CD14-positive monocyte (primary cell): ENCODE measurements at regions not wholly inside any gene's neighbourhood (a gene's known extent, or its start where the extent isn't known, plus 50 kb on each side); places are given as distances from the start of the nearest gene placed in this dataset.

Experiments used
- DNase-seq, 3 donors: peaks; one replicate each; pipeline ENCODE4 v3.0.0-alpha.2; 2011 to 2022
- H2AFZ ChIP-seq: 2 replicates; pipeline ENCODE4 v1.6.0; 2012; ENCODE audit warnings: mild to moderate bottlenecking, low read depth, low read length, inconsistent platforms; ENCODE audit not compliant: insufficient read depth, poor library complexity, severe bottlenecking
- H3K27ac ChIP-seq, 2 donors: 1 replicate in 1 of 2; 2 replicates in 1 of 2; pipeline ENCODE4 v1.5.1; 2012 to 2013; ENCODE audit warnings: low read length in 2 of 2, control low read depth in 1 of 2, inconsistent platforms in 1 of 2, low read depth in 1 of 2, mild to moderate bottlenecking in 1 of 2
- H3K27me3 ChIP-seq, 2 donors: one replicate each; pipeline versions ENCODE4 v1.6.0 to v1.6.1; 2011 to 2013; ENCODE audit warnings: low read length in 2 of 2; ENCODE audit not compliant: control insufficient read depth in 2 of 2, insufficient read depth in 2 of 2
- H3K36me3 ChIP-seq, 2 donors: replicated peaks in 1 of 2; 1 replicate in 1 of 2; 2 replicates in 1 of 2; pipeline versions ENCODE4 v1.5.1 to v1.6.1; 2012 to 2013; ENCODE audit warnings: low read length in 2 of 2, control low read depth in 1 of 2, inconsistent platforms in 1 of 2, mild to moderate bottlenecking in 1 of 2; ENCODE audit not compliant: insufficient read depth in 2 of 2, control insufficient read depth in 1 of 2
- H3K4me1 ChIP-seq, 2 donors: 1 replicate in 1 of 2; 2 replicates in 1 of 2; pipeline versions ENCODE4 v1.5.1 to v1.6.1; 2012 to 2013; ENCODE audit warnings: low read length in 2 of 2, control low read depth in 1 of 2, inconsistent platforms in 1 of 2, mild to moderate bottlenecking in 1 of 2, moderate library complexity in 1 of 2; ENCODE audit not compliant: insufficient read depth in 2 of 2, control insufficient read depth in 1 of 2
- H3K4me2 ChIP-seq: replicated peaks from 2 replicates; pipeline ENCODE3; 2012; ENCODE audit warnings: low read length, moderate library complexity, mild to moderate bottlenecking; ENCODE audit not compliant: poor library complexity, severe bottlenecking; ENCODE audit errors: extremely low read depth
- H3K4me3 ChIP-seq, 3 experiments: fragments of 200-600 bp in 1 of 3; sonication (generic) in 1 of 3; replicated peaks in 1 of 3; 1 replicate in 2 of 3; 2 replicates in 1 of 3; pipeline ENCODE4 v1.5.1; 2011 to 2013; ENCODE audit warnings: low read length in 3 of 3, mild to moderate bottlenecking in 3 of 3, control low read depth in 2 of 3, low read depth in 2 of 3, inconsistent platforms in 1 of 3, moderate library complexity in 1 of 3
- H3K79me2 ChIP-seq: 2 replicates; pipeline ENCODE4 v1.6.0; 2012; ENCODE audit warnings: mild to moderate bottlenecking, control low read depth, inconsistent platforms, low read length, moderate library complexity; ENCODE audit not compliant: insufficient read depth
- H3K9ac ChIP-seq: 2 replicates; pipeline ENCODE4 v1.6.0; 2017; ENCODE audit warnings: low read length, mild to moderate bottlenecking; ENCODE audit not compliant: insufficient read depth, poor library complexity, severe bottlenecking
- H3K9me3 ChIP-seq, 2 donors: replicated peaks in 1 of 2; 1 replicate in 1 of 2; 2 replicates in 1 of 2; pipeline versions ENCODE4 v1.5.1 to v1.6.1; 2012 to 2013; ENCODE audit warnings: low read length in 2 of 2, control low read depth in 1 of 2; ENCODE audit not compliant: control insufficient read depth in 1 of 2, insufficient read depth in 1 of 2
- H4K20me1 ChIP-seq: 2 replicates; pipeline ENCODE4 v1.6.0; 2012; ENCODE audit warnings: mild to moderate bottlenecking, low read length, control low read depth, moderate library complexity; ENCODE audit not compliant: insufficient read depth
- H3K27ac Mint-ChIP-seq, 7 donors: one replicate each; pipeline ENCODE4 v1.8.0; 2020; ENCODE audit warnings: mild to moderate bottlenecking in 7 of 7, mixed read lengths in 7 of 7, moderate library complexity in 6 of 7, inconsistent platforms in 2 of 7
- H3K27me3 Mint-ChIP-seq, 3 donors: one replicate each; pipeline ENCODE4 v1.8.0; 2021 to 2022; ENCODE audit warnings: low read depth in 3 of 3, mild to moderate bottlenecking in 3 of 3, mixed read lengths in 3 of 3, moderate library complexity in 3 of 3, inconsistent platforms in 1 of 3
- H3K36me3 Mint-ChIP-seq, 2 donors: one replicate each; pipeline ENCODE4 v1.8.0; 2020; ENCODE audit warnings: mixed read lengths in 2 of 2, inconsistent platforms in 1 of 2, mild to moderate bottlenecking in 1 of 2
- H3K4me1 Mint-ChIP-seq: one replicate; pipeline ENCODE4 v1.8.0; 2020; ENCODE audit warnings: mild to moderate bottlenecking, mixed read lengths
- H3K4me3 Mint-ChIP-seq, 2 donors: one replicate each; pipeline ENCODE4 v1.8.0; 2020; ENCODE audit warnings: mild to moderate bottlenecking in 2 of 2, mixed read lengths in 2 of 2, moderate library complexity in 1 of 2
- H3K9me3 Mint-ChIP-seq, 7 donors: one replicate each; pipeline ENCODE4 v1.8.0; 2020 to 2022; ENCODE audit warnings: mixed read lengths in 7 of 7, mild to moderate bottlenecking in 6 of 7, moderate library complexity in 6 of 7, inconsistent platforms in 2 of 7
- WGBS: methylation state at CpG from one replicate; pipeline ENCODE4 v1.1.5; 2013; ENCODE audit warnings: missing lambda C conversion rate; ENCODE audit not compliant: insufficient coverage; 5-methylcytosine and 5-hydroxymethylcytosine counted together
- intact Hi-C, 2 donors: fragments of 100-400 bp; cut with micrococcal nuclease; formaldehyde crosslinking; loops; one replicate each; pipeline versions ENCODE4 v1.15.0 to v1.15.1; 2023
- TF ChIP-seq, protein P1 (sequence below): fragments of 200-600 bp; IDR thresholded peaks from one replicate; pipeline ENCODE4 v1.8.0; 2022; ENCODE audit warnings: antibody characterized with exemption, mild to moderate bottlenecking

- DNase-seq, result no peak
- Histone ChIP-seq H4K20me1 (no peaks in the 10 kb centered on the region), H3K36me3 (no peaks in the 10 kb centered on the region), H3K9me3 (no peaks in the 10 kb centered on the region), H2AFZ (no peak overlapping the region), H3K4me2 (no peak overlapping the region), H3K4me1 (no peaks in the 10 kb centered on the region), H3K27me3 (no peaks in the 10 kb centered on the region), H3K27ac (no peak overlapping the region), H3K4me3 (no peak overlapping the region), H3K9ac (no peak overlapping the region), H3K79me2 (no peaks in the 10 kb centered on the region)
- Mint-ChIP-seq H3K27ac (no peak overlapping the region), H3K27me3 (no peaks in the 10 kb centered on the region), H3K9me3 (no peaks in the 10 kb centered on the region), H3K36me3 (no peaks in the 10 kb centered on the region), H3K4me3 (no peak overlapping the region), H3K4me1 (no peaks in the 10 kb centered on the region)
- intact Hi-C loops, result no loop called here
- TF ChIP-seq, protein P1, sequence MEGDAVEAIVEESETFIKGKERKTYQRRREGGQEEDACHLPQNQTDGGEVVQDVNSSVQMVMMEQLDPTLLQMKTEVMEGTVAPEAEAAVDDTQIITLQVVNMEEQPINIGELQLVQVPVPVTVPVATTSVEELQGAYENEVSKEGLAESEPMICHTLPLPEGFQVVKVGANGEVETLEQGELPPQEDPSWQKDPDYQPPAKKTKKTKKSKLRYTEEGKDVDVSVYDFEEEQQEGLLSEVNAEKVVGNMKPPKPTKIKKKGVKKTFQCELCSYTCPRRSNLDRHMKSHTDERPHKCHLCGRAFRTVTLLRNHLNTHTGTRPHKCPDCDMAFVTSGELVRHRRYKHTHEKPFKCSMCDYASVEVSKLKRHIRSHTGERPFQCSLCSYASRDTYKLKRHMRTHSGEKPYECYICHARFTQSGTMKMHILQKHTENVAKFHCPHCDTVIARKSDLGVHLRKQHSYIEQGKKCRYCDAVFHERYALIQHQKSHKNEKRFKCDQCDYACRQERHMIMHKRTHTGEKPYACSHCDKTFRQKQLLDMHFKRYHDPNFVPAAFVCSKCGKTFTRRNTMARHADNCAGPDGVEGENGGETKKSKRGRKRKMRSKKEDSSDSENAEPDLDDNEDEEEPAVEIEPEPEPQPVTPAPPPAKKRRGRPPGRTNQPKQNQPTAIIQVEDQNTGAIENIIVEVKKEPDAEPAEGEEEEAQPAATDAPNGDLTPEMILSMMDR, result no peak
- 100% methylated on average over 1 of the region's 6 CpGs for WGBS
These were observed 402.3 kb upstream of the ADAMTSL1 start for GRCh38 chr9:18071651-18072060.

DNA sequence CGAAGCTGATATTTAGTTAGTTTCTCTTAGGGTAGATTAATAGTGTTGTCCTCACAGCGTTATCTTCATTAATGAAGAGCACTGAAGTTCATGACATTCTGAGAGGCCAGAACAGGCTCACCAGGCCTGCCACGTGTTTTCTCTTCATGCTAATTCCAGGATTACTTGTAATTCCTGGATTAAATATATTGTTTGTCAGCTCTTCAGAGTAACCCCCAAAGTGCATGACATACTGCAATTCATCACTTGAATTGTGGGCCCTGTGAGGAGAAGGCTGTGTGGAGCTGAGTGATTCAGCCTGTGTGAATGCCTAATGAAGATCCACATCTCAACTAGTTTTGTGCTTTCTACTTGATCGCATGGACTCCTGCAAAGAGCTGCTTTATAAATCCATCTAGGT, 401.0 kb upstream of the ADAMTSL1 start:
- H3K27me3 Mint-ChIP-seq, result no peaks in the 10 kb centered on the region
- Histone ChIP-seq H4K20me1 (no peaks in the 10 kb centered on the region), H3K4me1 (no peaks in the 10 kb centered on the region), H3K9me3 (no peaks in the 10 kb centered on the region), H2AFZ (no peak overlapping the region), H3K27me3 (no peaks in the 10 kb centered on the region), H3K9ac (no peak overlapping the region), H3K4me3 (no peak overlapping the region), H3K4me2 (no peak overlapping the region), H3K79me2 (no peaks in the 10 kb centered on the region), H3K27ac (no peak overlapping the region), H3K36me3 (no peaks in the 10 kb centered on the region)
- WGBS, result 100% methylated on average over 2 of the region's 4 CpGs
- no peaks in the 10 kb centered on the region for H3K9me3 Mint-ChIP-seq
- intact Hi-C loops, result no loop called here
- H3K36me3 Mint-ChIP-seq, result no peaks in the 10 kb centered on the region
- no peak overlapping the region for H3K4me3 Mint-ChIP-seq
- DNase-seq, result no peak
- TF ChIP-seq, protein P1, result no peak
- peak overlapping the region in 1 of 7 donors; percentile 0 for H3K27ac Mint-ChIP-seq
- no peaks in the 10 kb centered on the region for H3K4me1 Mint-ChIP-seq
